Uterus (tissue), 3 donors: ENCODE measurements at regions not wholly inside any gene's neighbourhood (a gene's known extent, or its start where the extent isn't known, plus 50 kb on each side); places are given as distances from the start of the nearest gene placed in this dataset.

Source experiments
- DNase-seq, 2 donors: peaks; one replicate each; pipeline ENCODE4 v3.0.0-alpha.2; 2019 to 2020
- H3K27ac ChIP-seq, 2 donors: fragments of 200-600 bp; sonication (generic); 1 replicate in 1 of 2; 2 replicates in 1 of 2; pipeline ENCODE4 v1.5.1; 2016 to 2018
- H3K27me3 ChIP-seq, 2 donors: fragments of 200-600 bp; sonication (generic); one replicate each; pipeline ENCODE4 v1.5.1; 2018 to 2019; ENCODE audit warnings: control low read depth in 1 of 2
- H3K36me3 ChIP-seq, 2 donors: fragments of 200-600 bp; sonication (generic); one replicate each; pipeline ENCODE4 v1.5.1; 2019; ENCODE audit warnings: control low read depth in 1 of 2
- H3K4me1 ChIP-seq, 2 donors: fragments of 200-600 bp; sonication (generic); one replicate each; pipeline ENCODE4 v1.5.1; 2018 to 2019; ENCODE audit warnings: control low read depth in 1 of 2
- H3K4me3 ChIP-seq, 2 donors: fragments of 200-600 bp; sonication (generic); 1 replicate in 1 of 2; 2 replicates in 1 of 2; pipeline ENCODE4 v1.5.1; 2018 to 2019; ENCODE audit warnings: mild to moderate bottlenecking in 1 of 2
- H3K9me3 ChIP-seq, 2 donors: fragments of 200-600 bp; sonication (generic); one replicate each; pipeline ENCODE4 v1.5.1; 2019; ENCODE audit warnings: control low read depth in 1 of 2
- CTCF ChIP-seq, 4 experiments: fragments of 200-600 bp in 2 of 4; fragments of 450-650 bp in 2 of 4; sonication (generic) in 2 of 4; IDR thresholded peaks; one replicate each; pipeline ENCODE4 v1.5.1; 2016 to 2019; ENCODE audit warnings: antibody characterized with exemption in 4 of 4, mild to moderate bottlenecking in 2 of 4, moderate library complexity in 1 of 4
- POLR2A ChIP-seq, 2 donors: fragments of 450-650 bp; IDR thresholded peaks; one replicate each; pipeline ENCODE4 v1.6.1; 2016; ENCODE audit warnings: antibody characterized with exemption in 2 of 2, mild to moderate bottlenecking in 1 of 2, moderate library complexity in 1 of 2
- intact Hi-C: fragments of 100-400 bp; cut with DNase I; formaldehyde crosslinking; loops from one replicate; pipeline ENCODE4 v1.15.1; 2023; ENCODE audit warnings: low total_unique reads
- donor health status: DM: yes; HTN: yes; CAD: no.

- Histone ChIP-seq H3K27me3 (no peaks in the 10 kb centered on the region), H3K4me3 (no peak overlapping the region), H3K9me3 (no peaks in the 10 kb centered on the region), H3K4me1 (no peaks in the 10 kb centered on the region), H3K36me3 (no peaks in the 10 kb centered on the region), H3K27ac (no peak overlapping the region)
- no peak for TF ChIP-seq POLR2A (IDR thresholded peaks at IDR 0.05)
- no peak for TF ChIP-seq CTCF (IDR thresholded peaks at IDR 0.05)
- intact Hi-C loops: no loop called here
- no peak for DNase-seq
Measured at GRCh38 chr13:85266771-85267170, 532.4 kb downstream of the SLITRK6 start.

GRCh38 chr13:85266331-85266730 is 532.9 kb downstream of the SLITRK6 start:
- intact Hi-C loops: no loop called here
- H3K27me3 ChIP-seq: no peaks in the 10 kb centered on the region
- no peaks in the 10 kb centered on the region for H3K36me3 ChIP-seq
- DNase-seq: no peak
- TF ChIP-seq CTCF (IDR thresholded peaks at IDR 0.05): no peak
- TF ChIP-seq POLR2A (IDR thresholded peaks at IDR 0.05): no peak
- no peak overlapping the region for H3K4me3 ChIP-seq
- H3K27ac ChIP-seq: no peak overlapping the region
- no peaks in the 10 kb centered on the region for H3K4me1 ChIP-seq
- no peaks in the 10 kb centered on the region for H3K9me3 ChIP-seq

- no peak for DNase-seq
- Histone ChIP-seq H3K9me3 (no peaks in the 10 kb centered on the region), H3K36me3 (no peaks in the 10 kb centered on the region), H3K4me3 (no peak overlapping the region), H3K27ac (no peak overlapping the region), H3K27me3 (no peaks in the 10 kb centered on the region), H3K4me1 (no peaks in the 10 kb centered on the region)
- intact Hi-C loops: no loop called here
- no peak for TF ChIP-seq POLR2A (IDR thresholded peaks at IDR 0.05)
Measured at GRCh38 chr13:85265296-85265695, 533.9 kb downstream of the SLITRK6 start.

- H3K36me3 ChIP-seq: peaks cover 0 to 4% of the 10 kb centered on the region in 2 donors
- no peaks in the 10 kb centered on the region for H3K27me3 ChIP-seq
- TF ChIP-seq CTCF (IDR thresholded peaks at IDR 0.05) (no peak), POLR2A (IDR thresholded peaks at IDR 0.05) (no peak)
- intact Hi-C loops: no loop called here
- no peak for DNase-seq
- H3K9me3 ChIP-seq: no peaks in the 10 kb centered on the region
- H3K4me1 ChIP-seq: no peaks in the 10 kb centered on the region
- no peak overlapping the region for H3K4me3 ChIP-seq
- no peak overlapping the region for H3K27ac ChIP-seq
Measured at GRCh38 chr13:85262499-85262898, 536.7 kb downstream of the SLITRK6 start.

GRCh38 chr13:85261757-85262346 is 537.4 kb downstream of the SLITRK6 start:
- H3K36me3 ChIP-seq: peaks cover 0 to 4% of the 10 kb centered on the region in 2 donors
- no peak overlapping the region for H3K27ac ChIP-seq
- no peaks in the 10 kb centered on the region for H3K4me1 ChIP-seq
- no peak for DNase-seq
- H3K27me3 ChIP-seq: no peaks in the 10 kb centered on the region
- intact Hi-C loops: no loop called here
- H3K4me3 ChIP-seq: no peak overlapping the region
- no peak for TF ChIP-seq POLR2A (IDR thresholded peaks at IDR 0.05)
- no peak for TF ChIP-seq CTCF (IDR thresholded peaks at IDR 0.05)
- H3K9me3 ChIP-seq: no peaks in the 10 kb centered on the region

GRCh38 chr13:85260896-85261295 is 538.3 kb downstream of the SLITRK6 start:
- no peaks in the 10 kb centered on the region for H3K9me3 ChIP-seq
- intact Hi-C loops: no loop called here
- no peak for TF ChIP-seq CTCF (IDR thresholded peaks at IDR 0.05)
- no peak for TF ChIP-seq POLR2A (IDR thresholded peaks at IDR 0.05)
- H3K27ac ChIP-seq: no peak overlapping the region
- DNase-seq: no peak
- H3K36me3 ChIP-seq: peaks cover 0 to 4% of the 10 kb centered on the region in 2 donors
- H3K4me3 ChIP-seq: no peak overlapping the region
- no peaks in the 10 kb centered on the region for H3K27me3 ChIP-seq
- no peaks in the 10 kb centered on the region for H3K4me1 ChIP-seq
